ENCODE measurements at regions not wholly inside any gene's neighbourhood (a gene's known extent, or its start where the extent isn't known, plus 50 kb on each side); places are given as distances from the start of the nearest gene placed in this dataset.

- intact Hi-C loops (cut with micrococcal nuclease; ENCODE audit: unreplicated experiment) (no loop called here), in situ Hi-C loops (cut with HindIII; ENCODE audit: extremely low pct_ligation_motif_present, low pct_unique_long_range_greater_than_20kb) (loop anchor here (25.0 kb wide), 1 partner anchor 488 kb away; no protein-coding TSS in a partner anchor)
- Histone ChIP-seq H3K4me1 (ENCODE audit: insufficient read depth, low read length) (no peaks in the 10 kb centered on the region), H3K27ac (ENCODE audit: extremely low read length, insufficient read depth, low read length) (no peak overlapping the region), H3K4me2 (ENCODE audit: low read depth, low read length) (no peak overlapping the region), H2AFZ (ENCODE audit: low read length) (no peak overlapping the region), H3K36me3 (replicated peaks in 1 of 2; ENCODE audit: control insufficient read depth in 1 of 2, insufficient read depth in 2 of 2, low read length in 2 of 2) (no peaks in the 10 kb centered on the region), H3K9me3 (ENCODE audit: low read length) (no peaks in the 10 kb centered on the region; the same call in 1 of the 2 replicates), H3K9ac (ENCODE audit: insufficient read depth, low read depth, low read length) (no peak overlapping the region), H3K27me3 (ENCODE audit: control insufficient read depth in 1 of 2, insufficient read depth in 2 of 2, low read length in 2 of 2) (no peaks in the 10 kb centered on the region), H4K20me1 (ENCODE audit: insufficient read depth, low read length) (no peaks in the 10 kb centered on the region; the same call in 1 of the 2 replicates), H3K4me3 (replicated peaks in 1 of 3; ENCODE audit: insufficient read depth in 1 of 3, low read depth in 2 of 3, low read length in 3 of 3) (no peak overlapping the region), H3K79me2 (ENCODE audit: insufficient read depth, low read length) (no peaks in the 10 kb centered on the region)
- ChIA-PET CTCF (ENCODE audit: low intra/inter-chr PET ratio, low total read pairs) (no interaction called here), POLR2A (no interaction called here)
- DNase-seq (ENCODE audit: low spot score) (no peak), ATAC-seq (no peak), FAIRE-seq (no peak)
- 0% methylated on average over 4 of the region's 4 CpGs for WGBS (ENCODE audit: low lambda C conversion rate)
- TF ChIP-seq MIER3 (CRISPR knock-in tag; IDR thresholded peaks at IDR 0.05; ENCODE audit: borderline replicate concordance) (no peak), CREB3 (CRISPR knock-in tag; IDR thresholded peaks at IDR 0.05) (no peak), RBM22 (optimal IDR thresholded peaks at IDR 0.05; ENCODE audit: low read length) (no peak), GATAD2A (CRISPR knock-in tag; IDR thresholded peaks at IDR 0.05) (no peak), ZNF12 (CRISPR knock-in tag; IDR thresholded peaks at IDR 0.05) (no peak), MAFF (IDR thresholded peaks at IDR 0.05; ENCODE audit: low read depth, low read length) (no peak)
- no TSS peak for BruUV-seq (replicated peaks)
Observed at GRCh38 chr13:78100486-78100885, 181.9 kb upstream of the EDNRB start.

GRCh38 chr13:78098249-78098648 lies 179.6 kb upstream of the EDNRB start:
- Histone ChIP-seq H3K9me3 (ENCODE audit: low read length) (no peaks in the 10 kb centered on the region; the same call in 1 of the 2 replicates), H3K9ac (ENCODE audit: insufficient read depth, low read depth, low read length) (no peak overlapping the region), H2AFZ (ENCODE audit: low read length) (no peak overlapping the region), H3K4me1 (ENCODE audit: insufficient read depth, low read length) (no peaks in the 10 kb centered on the region), H4K20me1 (ENCODE audit: insufficient read depth, low read length) (no peaks in the 10 kb centered on the region; the same call in 1 of the 2 replicates), H3K4me2 (ENCODE audit: low read depth, low read length) (no peak overlapping the region), H3K4me3 (replicated peaks in 1 of 3; ENCODE audit: insufficient read depth in 1 of 3, low read depth in 2 of 3, low read length in 3 of 3) (no peak overlapping the region), H3K27ac (ENCODE audit: extremely low read length, insufficient read depth, low read length) (no peak overlapping the region), H3K79me2 (ENCODE audit: insufficient read depth, low read length) (no peaks in the 10 kb centered on the region), H3K27me3 (ENCODE audit: control insufficient read depth in 1 of 2, insufficient read depth in 2 of 2, low read length in 2 of 2) (no peaks in the 10 kb centered on the region), H3K36me3 (replicated peaks in 1 of 2; ENCODE audit: control insufficient read depth in 1 of 2, insufficient read depth in 2 of 2, low read length in 2 of 2) (no peaks in the 10 kb centered on the region)
- 0% methylated on average over 3 of the region's 3 CpGs for WGBS (ENCODE audit: low lambda C conversion rate)
- ATAC-seq = no peak
- ChIA-PET CTCF (ENCODE audit: low intra/inter-chr PET ratio, low total read pairs) (no interaction called here), POLR2A (no interaction called here)
- FAIRE-seq = no peak
- intact Hi-C loops (cut with micrococcal nuclease; ENCODE audit: unreplicated experiment) = no loop called here
- DNase-seq (ENCODE audit: low spot score) = no peak
- in situ Hi-C loops (cut with HindIII; ENCODE audit: extremely low pct_ligation_motif_present, low pct_unique_long_range_greater_than_20kb) = no loop called here
- no TSS peak for BruUV-seq (replicated peaks)
- TF ChIP-seq ZNF274 (CRISPR knock-in tag; IDR thresholded peaks at IDR 0.05) (no peak), RARG (CRISPR knock-in tag; IDR thresholded peaks at IDR 0.05; ENCODE audit: low read depth) (no peak), RXRA (CRISPR knock-in tag; IDR thresholded peaks at IDR 0.05) (no peak), ARNT2 (CRISPR knock-in tag; IDR thresholded peaks at IDR 0.05; ENCODE audit: low read depth) (no peak), TCF7 (IDR thresholded peaks at IDR 0.05; ENCODE audit: low read depth) (no peak), SP140L (CRISPR knock-in tag; IDR thresholded peaks at IDR 0.05; ENCODE audit: borderline replicate concordance) (no peak), RERE (CRISPR knock-in tag; IDR thresholded peaks at IDR 0.05; ENCODE audit: low read depth) (no peak)

Measured in HepG2 (cell line).